ENCODE measurements at regions not wholly inside any gene's neighbourhood (a gene's known extent, or its start where the extent isn't known, plus 50 kb on each side); places are given as distances from the start of the nearest gene placed in this dataset.

DNA sequence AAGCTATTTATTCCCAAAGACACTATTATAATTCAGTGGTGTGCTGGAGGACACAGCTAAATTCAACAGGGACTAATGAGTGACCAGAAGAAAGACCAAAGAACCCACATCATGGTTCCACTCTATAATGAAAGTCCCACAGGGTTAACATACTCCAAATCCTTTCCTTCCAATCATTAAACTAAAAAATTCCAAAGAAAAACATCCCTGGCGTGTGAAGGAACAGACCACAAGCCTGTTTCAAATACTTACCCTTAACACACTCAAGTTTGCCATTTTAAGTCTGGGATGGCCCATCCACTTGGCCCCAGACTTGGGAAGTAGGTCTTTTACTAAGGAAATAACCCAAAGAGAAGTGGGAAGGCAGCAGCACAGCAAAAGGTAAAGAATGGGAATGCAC is 150.1 kb upstream of the CCDC150 start:
- no peaks in the 10 kb centered on the region for H3K9me3 ChIP-seq (replicated peaks in 1 of 2; ENCODE audit: control insufficient read depth in 1 of 2, insufficient read depth in 1 of 2, low read length in 2 of 2)
- H3K4me3 ChIP-seq (replicated peaks in 1 of 3; ENCODE audit: low read depth in 2 of 3, low read length in 3 of 3): no peak overlapping the region
- no peaks in the 10 kb centered on the region for H3K36me3 ChIP-seq (replicated peaks in 1 of 2; ENCODE audit: control insufficient read depth in 1 of 2, insufficient read depth in 2 of 2, low read length in 2 of 2)
- no peak overlapping the region for H2AFZ ChIP-seq (ENCODE audit: insufficient read depth, low read depth, low read length, poor library complexity, severe bottlenecking)
- H3K27ac ChIP-seq (ENCODE audit: low read depth in 1 of 2, low read length in 2 of 2): no peak overlapping the region
- no peak overlapping the region for H3K4me3 Mint-ChIP-seq
- peaks cover 0 to 7% (median 2%) of the 10 kb centered on the region in 7 donors for H3K9me3 Mint-ChIP-seq
- no peaks in the 10 kb centered on the region for H4K20me1 ChIP-seq (ENCODE audit: insufficient read depth, low read length)
- no peaks in the 10 kb centered on the region for H3K27me3 ChIP-seq (ENCODE audit: control insufficient read depth in 2 of 2, insufficient read depth in 2 of 2, low read length in 2 of 2)
- intact Hi-C loops (cut with micrococcal nuclease): no loop called here
- no peaks in the 10 kb centered on the region for H3K36me3 Mint-ChIP-seq
- TF ChIP-seq, protein P1, sequence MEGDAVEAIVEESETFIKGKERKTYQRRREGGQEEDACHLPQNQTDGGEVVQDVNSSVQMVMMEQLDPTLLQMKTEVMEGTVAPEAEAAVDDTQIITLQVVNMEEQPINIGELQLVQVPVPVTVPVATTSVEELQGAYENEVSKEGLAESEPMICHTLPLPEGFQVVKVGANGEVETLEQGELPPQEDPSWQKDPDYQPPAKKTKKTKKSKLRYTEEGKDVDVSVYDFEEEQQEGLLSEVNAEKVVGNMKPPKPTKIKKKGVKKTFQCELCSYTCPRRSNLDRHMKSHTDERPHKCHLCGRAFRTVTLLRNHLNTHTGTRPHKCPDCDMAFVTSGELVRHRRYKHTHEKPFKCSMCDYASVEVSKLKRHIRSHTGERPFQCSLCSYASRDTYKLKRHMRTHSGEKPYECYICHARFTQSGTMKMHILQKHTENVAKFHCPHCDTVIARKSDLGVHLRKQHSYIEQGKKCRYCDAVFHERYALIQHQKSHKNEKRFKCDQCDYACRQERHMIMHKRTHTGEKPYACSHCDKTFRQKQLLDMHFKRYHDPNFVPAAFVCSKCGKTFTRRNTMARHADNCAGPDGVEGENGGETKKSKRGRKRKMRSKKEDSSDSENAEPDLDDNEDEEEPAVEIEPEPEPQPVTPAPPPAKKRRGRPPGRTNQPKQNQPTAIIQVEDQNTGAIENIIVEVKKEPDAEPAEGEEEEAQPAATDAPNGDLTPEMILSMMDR (IDR thresholded peaks at IDR 0.05): no peak
- no peak for DNase-seq
- WGBS (ENCODE audit: insufficient coverage): no CpG with 5 or more reads among the region's 1 CpG
- peaks cover 2 to 3% (median 3%) of the 10 kb centered on the region in 3 donors for H3K27me3 Mint-ChIP-seq (ENCODE audit: low read depth in 3 of 3)
- H3K4me1 ChIP-seq (ENCODE audit: control insufficient read depth in 1 of 2, insufficient read depth in 2 of 2, low read length in 2 of 2): no peaks in the 10 kb centered on the region
- no peaks in the 10 kb centered on the region for H3K79me2 ChIP-seq (ENCODE audit: insufficient read depth, low read length)
- no peak overlapping the region for H3K9ac ChIP-seq (ENCODE audit: insufficient read depth, low read length, poor library complexity, severe bottlenecking)
- H3K4me1 Mint-ChIP-seq: no peaks in the 10 kb centered on the region
- H3K4me2 ChIP-seq (replicated peaks; ENCODE audit: extremely low read depth, low read length, poor library complexity, severe bottlenecking): no peak overlapping the region
- no peak overlapping the region for H3K27ac Mint-ChIP-seq

DNA sequence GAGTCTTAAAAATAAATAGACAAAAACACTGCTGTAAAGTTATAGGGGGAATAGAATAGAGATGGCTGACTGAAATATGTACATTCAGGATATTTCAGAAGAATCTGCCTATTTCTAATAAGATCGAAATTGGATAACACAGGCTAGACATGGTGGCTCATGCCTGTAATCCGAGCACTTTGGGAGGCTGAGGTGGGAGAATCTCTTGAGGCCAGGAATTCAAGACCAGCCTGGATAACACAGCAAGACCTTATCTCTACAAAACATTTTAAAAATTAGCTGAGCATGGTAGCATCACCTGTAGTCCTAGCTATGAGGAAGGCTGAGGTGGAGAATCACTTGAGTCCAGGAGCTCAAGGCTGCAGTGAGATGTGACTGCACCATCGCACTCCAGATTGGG is 146.6 kb upstream of the CCDC150 start:
- no peak overlapping the region for H3K4me3 ChIP-seq (replicated peaks in 1 of 3; ENCODE audit: low read depth in 2 of 3, low read length in 3 of 3)
- no peaks in the 10 kb centered on the region for H4K20me1 ChIP-seq (ENCODE audit: insufficient read depth, low read length)
- no peaks in the 10 kb centered on the region for H3K27me3 ChIP-seq (ENCODE audit: control insufficient read depth in 2 of 2, insufficient read depth in 2 of 2, low read length in 2 of 2)
- H3K9me3 ChIP-seq (replicated peaks in 1 of 2; ENCODE audit: control insufficient read depth in 1 of 2, insufficient read depth in 1 of 2, low read length in 2 of 2): no peaks in the 10 kb centered on the region
- no peak overlapping the region for H3K4me3 Mint-ChIP-seq
- H3K4me2 ChIP-seq (replicated peaks; ENCODE audit: extremely low read depth, low read length, poor library complexity, severe bottlenecking): no peak overlapping the region
- H3K27ac Mint-ChIP-seq: no peak overlapping the region
- no peaks in the 10 kb centered on the region for H3K36me3 Mint-ChIP-seq
- no peak overlapping the region for H3K27ac ChIP-seq (ENCODE audit: low read depth in 1 of 2, low read length in 2 of 2)
- H3K4me1 ChIP-seq (ENCODE audit: control insufficient read depth in 1 of 2, insufficient read depth in 2 of 2, low read length in 2 of 2): no peaks in the 10 kb centered on the region
- H3K9ac ChIP-seq (ENCODE audit: insufficient read depth, low read length, poor library complexity, severe bottlenecking): no peak overlapping the region
- no peaks in the 10 kb centered on the region for H3K79me2 ChIP-seq (ENCODE audit: insufficient read depth, low read length)
- H3K36me3 ChIP-seq (replicated peaks in 1 of 2; ENCODE audit: control insufficient read depth in 1 of 2, insufficient read depth in 2 of 2, low read length in 2 of 2): no peaks in the 10 kb centered on the region
- no peaks in the 10 kb centered on the region for H3K4me1 Mint-ChIP-seq
- no peak for DNase-seq
- peaks cover 0 to 4% (median 2%) of the 10 kb centered on the region in 3 donors for H3K27me3 Mint-ChIP-seq (ENCODE audit: low read depth in 3 of 3)
- H3K9me3 Mint-ChIP-seq: peaks cover 0 to 12% (median 4%) of the 10 kb centered on the region in 7 donors
- TF ChIP-seq, protein P1 (IDR thresholded peaks at IDR 0.05): no peak
- 83% methylated on average over 1 of the region's 3 CpGs for WGBS (ENCODE audit: insufficient coverage)
- H2AFZ ChIP-seq (ENCODE audit: insufficient read depth, low read depth, low read length, poor library complexity, severe bottlenecking): no peak overlapping the region
- intact Hi-C loops (cut with micrococcal nuclease): no loop called here

Measured in CD14-positive monocyte (primary cell).